H9 (cell line): ENCODE measurements at regions not wholly inside any gene's neighbourhood (a gene's known extent, or its start where the extent isn't known, plus 50 kb on each side); places are given as distances from the start of the nearest gene placed in this dataset.

Experiments used
- DNase-seq: peaks from one replicate; pipeline ENCODE4 v3.0.0-alpha.2; 2017
- H2AFZ ChIP-seq: one replicate; pipeline ENCODE4 v1.6.1; 2013; ENCODE audit warnings: mild to moderate bottlenecking, low read length, control low read depth, moderate library complexity
- H2AK5ac ChIP-seq: 2 replicates; pipeline ENCODE4 v1.6.1; 2013; ENCODE audit warnings: low read length, control low read depth, mixed read lengths; ENCODE audit not compliant: insufficient read length
- H2BK120ac ChIP-seq: one replicate; pipeline ENCODE4 v1.6.1; 2013; ENCODE audit warnings: low read depth, mild to moderate bottlenecking, low read length, control low read depth, inconsistent platforms; ENCODE audit not compliant: poor library complexity, severe bottlenecking
- H2BK12ac ChIP-seq: 2 replicates; pipeline ENCODE4 v1.6.1; 2013; ENCODE audit warnings: low read length, control low read depth, mixed read lengths, low read depth; ENCODE audit not compliant: insufficient read length
- H2BK15ac ChIP-seq: 2 replicates; pipeline ENCODE4 v1.6.1; 2013; ENCODE audit warnings: low read depth, low read length, control low read depth
- H2BK20ac ChIP-seq: one replicate; pipeline ENCODE4 v1.6.1; 2013; ENCODE audit warnings: low read depth, mild to moderate bottlenecking, low read length, control low read depth, inconsistent platforms; ENCODE audit not compliant: poor library complexity, severe bottlenecking
- H2BK5ac ChIP-seq: 2 replicates; pipeline ENCODE4 v1.6.1; 2013; ENCODE audit warnings: low read length, control low read depth, mixed read lengths; ENCODE audit not compliant: insufficient read length
- H3K14ac ChIP-seq: 2 replicates; pipeline ENCODE4 v1.6.1; 2013; ENCODE audit warnings: low read length, control low read depth; ENCODE audit not compliant: insufficient read depth
- H3K18ac ChIP-seq: 2 replicates; pipeline ENCODE4 v1.6.1; 2013; ENCODE audit warnings: low read depth, mild to moderate bottlenecking, mixed read lengths, low read length, control low read depth; ENCODE audit not compliant: insufficient read length
- H3K23ac ChIP-seq: 2 replicates; pipeline ENCODE4 v1.6.1; 2013; ENCODE audit warnings: low read length, control low read depth, mixed read lengths, low read depth; ENCODE audit not compliant: insufficient read length
- H3K23me2 ChIP-seq: 2 replicates; pipeline ENCODE4 v1.6.1; 2013; ENCODE audit warnings: low read depth, mild to moderate bottlenecking, mixed read lengths, low read length, control low read depth; ENCODE audit not compliant: insufficient read length, poor library complexity, severe bottlenecking
- H3K27ac ChIP-seq: 2 replicates; pipeline ENCODE4 v1.5.1; 2013; ENCODE audit warnings: low read length, control low read depth, mixed read lengths, low read depth; ENCODE audit not compliant: insufficient read length
- H3K27me3 ChIP-seq: 2 replicates; pipeline ENCODE4 v1.6.1; 2013; ENCODE audit warnings: low read length, control low read depth, inconsistent platforms; ENCODE audit not compliant: insufficient read depth
- H3K4ac ChIP-seq: 2 replicates; pipeline ENCODE4 v1.6.1; 2013; ENCODE audit warnings: low read depth, mild to moderate bottlenecking, control low read depth, inconsistent platforms, low read length, moderate library complexity
- H3K4me1 ChIP-seq: 2 replicates; pipeline ENCODE4 v1.6.1; 2013; ENCODE audit warnings: low read length, control low read depth, inconsistent platforms; ENCODE audit not compliant: insufficient read depth
- H3K4me2 ChIP-seq: 2 replicates; pipeline ENCODE4 v1.6.1; 2013; ENCODE audit warnings: low read length, control low read depth, mixed read lengths; ENCODE audit not compliant: insufficient read length, insufficient read depth
- H3K56ac ChIP-seq: 2 replicates; pipeline ENCODE4 v1.6.1; 2013; ENCODE audit warnings: low read depth, mild to moderate bottlenecking, mixed read lengths, low read length, control low read depth; ENCODE audit not compliant: insufficient read length
- H3K79me1 ChIP-seq: 2 replicates; pipeline ENCODE4 v1.6.1; 2013; ENCODE audit warnings: low read depth, mild to moderate bottlenecking, moderate library complexity, low read length, control low read depth, inconsistent platforms; ENCODE audit not compliant: insufficient read depth, poor library complexity, severe bottlenecking
- H3K79me2 ChIP-seq: 2 replicates; pipeline ENCODE4 v1.6.1; 2013; ENCODE audit warnings: low read length, control low read depth, inconsistent platforms; ENCODE audit not compliant: insufficient read depth
- H3K9ac ChIP-seq: 2 replicates; pipeline ENCODE4 v1.6.1; 2013; ENCODE audit warnings: low read length, control low read depth, mixed read lengths; ENCODE audit not compliant: insufficient read length; ENCODE audit errors: extremely low read depth
- H3K9me3 ChIP-seq: one replicate; pipeline ENCODE4 v1.6.1; 2013; ENCODE audit warnings: low read depth, low read length, inconsistent platforms; ENCODE audit not compliant: control insufficient read depth
- H3T11ph ChIP-seq: one replicate; pipeline ENCODE4 v1.6.1; 2013; ENCODE audit warnings: mild to moderate bottlenecking, low read length, control low read depth, inconsistent platforms
- H4K20me1 ChIP-seq: one replicate; pipeline ENCODE4 v1.6.1; 2013; ENCODE audit not compliant: control insufficient read depth, insufficient read length, insufficient read depth
- H4K5ac ChIP-seq: 2 replicates; pipeline ENCODE4 v1.6.1; 2013; ENCODE audit warnings: low read depth, mild to moderate bottlenecking, mixed read lengths, low read length, control low read depth; ENCODE audit not compliant: insufficient read length
- H4K8ac ChIP-seq: replicated peaks from 2 replicates; pipeline ENCODE4 v1.6.1; 2013; ENCODE audit warnings: low read length, control low read depth, mixed read lengths, low read depth; ENCODE audit not compliant: insufficient read length
- H4K91ac ChIP-seq: 2 replicates; pipeline ENCODE4 v1.6.1; 2013; ENCODE audit warnings: low read depth, mild to moderate bottlenecking, moderate library complexity, mixed read lengths, low read length, control low read depth; ENCODE audit not compliant: insufficient read length
- H3K27ac Mint-ChIP-seq, 3 experiments: 2 replicates in 2 of 3; 3 replicates in 1 of 3; pipeline ENCODE4 v1.8.0; 2020 to 2021; ENCODE audit warnings: mixed read lengths in 3 of 3, mild to moderate bottlenecking in 1 of 3, moderate library complexity in 1 of 3
- H3K27me3 Mint-ChIP-seq: 2 replicates; pipeline ENCODE4 v1.8.0; 2021; ENCODE audit warnings: low read depth, mild to moderate bottlenecking, moderate library complexity, mixed read lengths
- H3K36me3 Mint-ChIP-seq, 3 experiments: 2 replicates in 2 of 3; 3 replicates in 1 of 3; pipeline ENCODE4 v1.8.0; 2020 to 2021; ENCODE audit warnings: low read depth in 3 of 3, mixed read lengths in 3 of 3; ENCODE audit not compliant: insufficient read depth in 1 of 3
- H3K4me1 Mint-ChIP-seq, 2 experiments: 2 replicates each; pipeline ENCODE4 v1.8.0; 2020; ENCODE audit warnings: mixed read lengths in 2 of 2
- H3K4me3 Mint-ChIP-seq, 2 experiments: 2 replicates in 1 of 2; 3 replicates in 1 of 2; pipeline ENCODE4 v1.8.0; 2020 to 2021; ENCODE audit warnings: mild to moderate bottlenecking in 2 of 2, mixed read lengths in 2 of 2, moderate library complexity in 1 of 2
- H3K9me3 Mint-ChIP-seq, 2 experiments: 2 replicates in 1 of 2; 3 replicates in 1 of 2; pipeline ENCODE4 v1.8.0; 2020; ENCODE audit warnings: mild to moderate bottlenecking in 2 of 2, mixed read lengths in 2 of 2, moderate library complexity in 1 of 2
- WGBS: extraction: QIAGEN DNeasy Blood & Tissue Kit; methylation state at CpG from one replicate; pipeline ENCODE4 v1.1.7; 2013; ENCODE audit warnings: missing lambda C conversion rate, low lambda C conversion rate, mixed read lengths; ENCODE audit not compliant: insufficient read length; ENCODE audit errors: extremely low coverage; 5-methylcytosine and 5-hydroxymethylcytosine counted together
- TF ChIP-seq, protein P1 (sequence below): fragments of 200-600 bp; sonication (generic); conservative IDR thresholded peaks from 3 replicates; pipeline ENCODE4 v1.8.0; 2021; ENCODE audit warnings: antibody characterized with exemption, mild to moderate bottlenecking

DNA sequence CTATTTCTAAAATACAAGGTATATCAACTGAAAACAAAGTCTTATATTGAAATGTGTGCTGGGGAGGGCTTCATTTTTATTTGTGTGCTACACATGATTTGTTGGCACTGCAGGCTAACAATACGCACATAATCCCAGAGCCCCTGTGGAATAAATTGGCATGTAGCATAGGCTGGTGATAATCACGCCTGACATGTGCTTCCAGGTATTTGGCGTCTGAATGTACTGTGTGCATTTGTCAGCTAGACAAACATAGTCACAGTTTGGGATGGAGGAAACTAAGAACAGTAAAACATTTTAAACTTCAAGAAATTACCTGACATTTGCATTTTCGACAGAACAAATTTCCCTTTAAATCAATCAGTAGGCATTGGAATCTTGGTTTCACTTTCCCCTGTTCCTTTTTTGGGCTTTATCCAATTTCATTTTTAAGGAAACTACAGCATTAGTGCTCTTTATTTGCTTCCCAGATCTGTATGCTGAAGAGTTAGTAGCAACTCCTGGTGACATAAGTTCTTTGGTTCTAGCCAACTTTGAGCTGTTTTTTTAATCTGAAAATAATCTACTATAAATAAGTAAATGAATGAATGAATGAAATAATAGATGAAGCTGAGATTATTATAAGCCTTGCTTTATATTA lies 472.3 kb downstream of the PDHA2 start:
- H2AK5ac ChIP-seq = no peak overlapping the region
- H3K4me1 ChIP-seq = no peaks in the 10 kb centered on the region; the same call in 1 of the 2 replicates
- Mint-ChIP-seq H3K27ac (0 out of 7 replicates have a peak overlapping the region, but pooled peaks of 1 of the 3 experiments have one; percentile 21), H3K27me3 (no peaks in the 10 kb centered on the region), H3K4me3 (no peak overlapping the region), H3K9me3 (peaks cover 21 to 22% of the 10 kb centered on the region in 2 experiments), H3K36me3 (peaks cover 18 to 24% (median 22%) of the 10 kb centered on the region in 3 experiments), H3K4me1 (peaks cover 0 to 4% of the 10 kb centered on the region in 2 experiments; a peak in 1 of 4 replicates)
- H3K27me3 ChIP-seq = no peaks in the 10 kb centered on the region
- WGBS = no CpG with 5 or more reads among the region's 4 CpGs
- H3K4me2 ChIP-seq = no peak overlapping the region
- H4K20me1 ChIP-seq = no peaks in the 10 kb centered on the region
- no peak overlapping the region for H2BK20ac ChIP-seq
- H3K27ac ChIP-seq = no peak overlapping the region
- peaks cover 8% of the 10 kb centered on the region for H3K9me3 ChIP-seq
- no peak overlapping the region for H3T11ph ChIP-seq
- DNase-seq = no peak
- H3K79me2 ChIP-seq = no peaks in the 10 kb centered on the region
- H3K4ac ChIP-seq = no peak overlapping the region
- H3K56ac ChIP-seq = no peak overlapping the region
- no peak overlapping the region for H2AFZ ChIP-seq
- H2BK5ac ChIP-seq = no peak overlapping the region
- H3K14ac ChIP-seq = no peak overlapping the region
- no peak overlapping the region for H3K9ac ChIP-seq
- no peaks in the 10 kb centered on the region for H3K23me2 ChIP-seq
- H2BK15ac ChIP-seq = no peak overlapping the region
- H2BK120ac ChIP-seq = no peak overlapping the region
- no peak overlapping the region for H3K23ac ChIP-seq
- no peak overlapping the region for H4K8ac ChIP-seq
- H3K18ac ChIP-seq = no peak overlapping the region
- H3K79me1 ChIP-seq = no peaks in the 10 kb centered on the region
- TF ChIP-seq, protein P1, sequence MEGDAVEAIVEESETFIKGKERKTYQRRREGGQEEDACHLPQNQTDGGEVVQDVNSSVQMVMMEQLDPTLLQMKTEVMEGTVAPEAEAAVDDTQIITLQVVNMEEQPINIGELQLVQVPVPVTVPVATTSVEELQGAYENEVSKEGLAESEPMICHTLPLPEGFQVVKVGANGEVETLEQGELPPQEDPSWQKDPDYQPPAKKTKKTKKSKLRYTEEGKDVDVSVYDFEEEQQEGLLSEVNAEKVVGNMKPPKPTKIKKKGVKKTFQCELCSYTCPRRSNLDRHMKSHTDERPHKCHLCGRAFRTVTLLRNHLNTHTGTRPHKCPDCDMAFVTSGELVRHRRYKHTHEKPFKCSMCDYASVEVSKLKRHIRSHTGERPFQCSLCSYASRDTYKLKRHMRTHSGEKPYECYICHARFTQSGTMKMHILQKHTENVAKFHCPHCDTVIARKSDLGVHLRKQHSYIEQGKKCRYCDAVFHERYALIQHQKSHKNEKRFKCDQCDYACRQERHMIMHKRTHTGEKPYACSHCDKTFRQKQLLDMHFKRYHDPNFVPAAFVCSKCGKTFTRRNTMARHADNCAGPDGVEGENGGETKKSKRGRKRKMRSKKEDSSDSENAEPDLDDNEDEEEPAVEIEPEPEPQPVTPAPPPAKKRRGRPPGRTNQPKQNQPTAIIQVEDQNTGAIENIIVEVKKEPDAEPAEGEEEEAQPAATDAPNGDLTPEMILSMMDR = no peak
- H4K91ac ChIP-seq = no peak overlapping the region
- H2BK12ac ChIP-seq = no peak overlapping the region
- no peak overlapping the region for H4K5ac ChIP-seq
